BE2C (cell line): ENCODE measurements at regions not wholly inside any gene's neighbourhood (a gene's known extent, or its start where the extent isn't known, plus 50 kb on each side); places are given as distances from the start of the nearest gene placed in this dataset.

Source experiments
- DNase-seq: peaks from one replicate; pipeline ENCODE4 v3.0.0-alpha.2; 2020
- H3K27me3 ChIP-seq: fragments of 250-450 bp; sonication (Bioruptor Pico); 2 replicates; pipeline ENCODE4 v1.5.1; 2020; ENCODE audit warnings: mild to moderate bottlenecking
- H3K36me3 ChIP-seq: fragments of 250-450 bp; sonication (Bioruptor Pico); 2 replicates; pipeline ENCODE4 v1.5.1; 2020; ENCODE audit warnings: mild to moderate bottlenecking
- H3K4me1 ChIP-seq: fragments of 250-450 bp; sonication (Bioruptor Pico); 2 replicates; pipeline ENCODE4 v1.5.1; 2020
- H3K4me3 ChIP-seq: 2 replicates; pipeline ENCODE4 v1.5.1; 2011; ENCODE audit warnings: low read depth, low read length
- H3K9me3 ChIP-seq: fragments of 250-450 bp; sonication (Bioruptor Pico); 2 replicates; pipeline ENCODE4 v1.5.1; 2020
- CTCF ChIP-seq: IDR thresholded peaks from 2 replicates; pipeline ENCODE4 v1.5.1; 2012; ENCODE audit warnings: mild to moderate bottlenecking, low read depth, low read length

GRCh38 chr6:152896923-152897322 lies 85.9 kb downstream of the FBXO5 start:
- H3K4me1 ChIP-seq: peaks cover 3% of the 10 kb centered on the region; the same call in 1 of the 2 replicates
- DNase-seq: no peak
- no peak for TF ChIP-seq CTCF
- H3K9me3 ChIP-seq: no peaks in the 10 kb centered on the region
- no peaks in the 10 kb centered on the region for H3K27me3 ChIP-seq
- H3K36me3 ChIP-seq: no peaks in the 10 kb centered on the region
- no peak overlapping the region for H3K4me3 ChIP-seq

- peak; percentile 94 for TF ChIP-seq CTCF
- peaks cover 6% of the 10 kb centered on the region for H3K4me1 ChIP-seq
- peak; percentile 80 for DNase-seq
- H3K4me3 ChIP-seq: no peak overlapping the region
- H3K27me3 ChIP-seq: no peaks in the 10 kb centered on the region
- H3K9me3 ChIP-seq: no peaks in the 10 kb centered on the region
- H3K36me3 ChIP-seq: no peaks in the 10 kb centered on the region
Observed at GRCh38 chr6:152897807-152898399, 84.9 kb downstream of the FBXO5 start.

- no peaks in the 10 kb centered on the region for H3K9me3 ChIP-seq
- DNase-seq: no peak
- peaks cover 3% of the 10 kb centered on the region; the same call in 1 of the 2 replicates for H3K4me1 ChIP-seq
- H3K36me3 ChIP-seq: no peaks in the 10 kb centered on the region
- H3K27me3 ChIP-seq: no peaks in the 10 kb centered on the region
- no peak overlapping the region for H3K4me3 ChIP-seq
- no peak for TF ChIP-seq CTCF
Observed at GRCh38 chr6:152904678-152905077, 78.2 kb downstream of the FBXO5 start.

- no peak for TF ChIP-seq CTCF
- no peaks in the 10 kb centered on the region for H3K9me3 ChIP-seq
- no peak overlapping the region for H3K4me3 ChIP-seq
- H3K27me3 ChIP-seq: no peaks in the 10 kb centered on the region
- H3K4me1 ChIP-seq: peaks cover 3% of the 10 kb centered on the region; the same call in 1 of the 2 replicates
- DNase-seq: no peak
- H3K36me3 ChIP-seq: no peaks in the 10 kb centered on the region
Observed at GRCh38 chr6:152905551-152906299, 77.1 kb downstream of the FBXO5 start.

- DNase-seq: no peak
- no peaks in the 10 kb centered on the region for H3K4me1 ChIP-seq
- H3K4me3 ChIP-seq: no peak overlapping the region
- H3K36me3 ChIP-seq: no peaks in the 10 kb centered on the region
- peaks cover 3% of the 10 kb centered on the region for H3K9me3 ChIP-seq
- TF ChIP-seq CTCF: no peak
- no peaks in the 10 kb centered on the region for H3K27me3 ChIP-seq
Observed at GRCh38 chr6:152909241-152909640, 73.6 kb downstream of the FBXO5 start.

GRCh38 chr6:152916035-152916434 lies 66.8 kb downstream of the FBXO5 start:
- Histone ChIP-seq H3K27me3 (no peaks in the 10 kb centered on the region), H3K36me3 (no peaks in the 10 kb centered on the region), H3K9me3 (peaks cover 3% of the 10 kb centered on the region), H3K4me3 (no peak overlapping the region), H3K4me1 (no peaks in the 10 kb centered on the region)
- TF ChIP-seq CTCF: no peak
- DNase-seq: no peak
